ENCODE measurements at regions not wholly inside any gene's neighbourhood (a gene's known extent, or its start where the extent isn't known, plus 50 kb on each side); places are given as distances from the start of the nearest gene placed in this dataset.

DNA sequence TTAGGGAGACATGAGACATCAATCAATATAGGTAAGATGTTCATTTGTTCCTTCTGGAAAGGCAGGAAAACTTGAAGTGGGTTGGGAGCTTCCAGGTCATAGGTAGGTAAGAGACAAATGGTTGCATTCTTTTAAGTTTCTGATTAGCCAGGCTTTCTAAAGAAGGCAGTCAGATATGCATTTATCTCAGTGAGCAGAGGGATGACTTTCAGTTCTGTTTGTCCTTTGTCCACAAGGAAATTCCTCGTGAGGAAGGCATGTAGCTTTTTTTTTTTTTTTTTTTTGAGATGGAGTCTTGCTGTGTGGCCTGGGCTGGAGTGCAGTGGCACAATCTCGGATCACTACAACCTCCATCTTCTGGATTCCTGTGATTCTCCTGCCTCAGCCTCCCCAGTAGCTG is 155.3 kb upstream of the ABCA1 start:
- TF ChIP-seq YY1 (IDR thresholded peaks at IDR 0.05; ENCODE audit: insufficient read depth, insufficient read length) (no peak), SUZ12 (IDR thresholded peaks at IDR 0.05; ENCODE audit: extremely low read depth, insufficient read depth, insufficient read length) (no peak), ZNF274 (IDR thresholded peaks at IDR 0.05; ENCODE audit: low read depth, low read length) (no peak)

Measured in NT2/D1 (cell line).